ENCODE measurements at regions not wholly inside any gene's neighbourhood (a gene's known extent, or its start where the extent isn't known, plus 50 kb on each side); places are given as distances from the start of the nearest gene placed in this dataset.
"Not testable (repeated sequence)": the region's sequence is repeated elsewhere in the genome, so short reads cannot be mapped to it uniquely, and the experiment has no call there.

GRCh38 chr4:59484944-59485343 lies 1715.2 kb upstream of the ADGRL3 start:
- no peaks in the 10 kb centered on the region for H3K36me3 ChIP-seq (ENCODE audit: control insufficient read depth, insufficient read depth, low read length)
- H3K4me3 ChIP-seq (ENCODE audit: extremely low read depth, insufficient read depth, low read length, poor library complexity, severe bottlenecking): no peak overlapping the region
- WGBS, 2 experiments (ENCODE audit: insufficient coverage in 2 of 2): 80 to 100% methylated on average over 1 of the region's 1 CpG
- no peak overlapping the region for H3K27ac ChIP-seq (ENCODE audit: low read depth, low read length, severe bottlenecking)
- peaks cover 4% of the 10 kb centered on the region for H3K9me3 ChIP-seq (ENCODE audit: control insufficient read depth, low read length)
- no peaks in the 10 kb centered on the region for H3K4me1 ChIP-seq (ENCODE audit: control insufficient read depth, insufficient read depth, low read length, poor library complexity, severe bottlenecking)

DNA sequence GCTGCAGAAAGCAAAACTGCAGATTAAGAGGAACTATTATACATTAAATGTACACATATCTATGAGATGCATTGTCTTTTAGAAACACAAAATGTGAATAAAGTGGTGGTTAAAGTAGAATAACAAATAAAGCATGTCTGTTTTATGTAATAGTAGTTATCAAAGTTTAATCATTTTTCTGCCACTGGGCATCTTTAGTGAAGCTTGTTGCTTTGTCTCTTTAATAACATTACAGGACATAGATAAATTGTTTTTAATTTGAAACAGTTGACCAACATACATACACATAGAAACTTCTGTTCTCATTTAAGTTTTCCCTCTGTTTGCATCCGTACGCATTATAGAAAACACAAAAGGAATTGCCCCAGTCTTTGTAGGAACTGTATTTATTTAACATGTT lies 1700.0 kb upstream of the ADGRL3 start:
- no peaks in the 10 kb centered on the region for H3K9me3 ChIP-seq (ENCODE audit: control insufficient read depth, low read length)
- no CpG with 5 or more reads among the region's 2 CpGs for WGBS, 2 experiments (ENCODE audit: insufficient coverage in 2 of 2)
- no peaks in the 10 kb centered on the region for H3K36me3 ChIP-seq (ENCODE audit: control insufficient read depth, insufficient read depth, low read length)
- no peak overlapping the region for H3K27ac ChIP-seq (ENCODE audit: low read depth, low read length, severe bottlenecking)
- no peak overlapping the region for H3K4me3 ChIP-seq (ENCODE audit: extremely low read depth, insufficient read depth, low read length, poor library complexity, severe bottlenecking)
- no peaks in the 10 kb centered on the region for H3K4me1 ChIP-seq (ENCODE audit: control insufficient read depth, insufficient read depth, low read length, poor library complexity, severe bottlenecking)

DNA sequence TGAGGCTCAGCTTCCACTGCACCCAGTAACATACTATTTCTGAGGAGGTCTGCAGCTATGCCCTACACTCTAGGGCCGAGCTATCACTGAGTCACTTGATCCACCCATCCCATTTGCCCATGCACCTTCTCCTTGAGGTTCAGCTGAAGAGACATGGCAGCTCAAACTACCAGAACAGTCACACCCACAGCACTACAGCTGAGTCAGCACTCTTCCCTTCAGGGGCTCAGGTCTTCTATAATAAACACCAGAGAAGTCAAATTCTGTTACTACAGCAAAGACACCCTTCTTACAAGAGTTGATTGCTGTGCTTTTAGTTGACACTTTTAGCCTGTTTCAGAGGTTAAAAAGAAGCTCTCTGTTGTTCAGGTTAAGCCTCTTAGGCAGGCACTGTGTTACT lies 1696.4 kb upstream of the ADGRL3 start:
- Histone ChIP-seq H3K27ac (ENCODE audit: low read depth, low read length, severe bottlenecking) (no peak overlapping the region), H3K4me1 (ENCODE audit: control insufficient read depth, insufficient read depth, low read length, poor library complexity, severe bottlenecking) (no peaks in the 10 kb centered on the region), H3K9me3 (ENCODE audit: control insufficient read depth, low read length) (no peaks in the 10 kb centered on the region), H3K4me3 (ENCODE audit: extremely low read depth, insufficient read depth, low read length, poor library complexity, severe bottlenecking) (no peak overlapping the region), H3K36me3 (ENCODE audit: control insufficient read depth, insufficient read depth, low read length) (no peaks in the 10 kb centered on the region)
- 75 to 100% methylated on average over 1 of the region's 1 CpG for WGBS, 2 experiments (ENCODE audit: insufficient coverage in 2 of 2)

GRCh38 chr4:59511809-59512208 lies 1688.3 kb upstream of the ADGRL3 start:
- 85 to 90% methylated on average over 4 to 6 of the region's 11 CpGs for WGBS, 2 experiments (ENCODE audit: insufficient coverage in 2 of 2)
- H3K36me3 ChIP-seq (ENCODE audit: control insufficient read depth, insufficient read depth, low read length); H3K4me3 ChIP-seq (ENCODE audit: extremely low read depth, insufficient read depth, low read length, poor library complexity, severe bottlenecking); H3K4me1 ChIP-seq (ENCODE audit: control insufficient read depth, insufficient read depth, low read length, poor library complexity, severe bottlenecking); H3K27ac ChIP-seq (ENCODE audit: low read depth, low read length, severe bottlenecking); H3K9me3 ChIP-seq (ENCODE audit: control insufficient read depth, low read length): not testable (repeated sequence)

DNA sequence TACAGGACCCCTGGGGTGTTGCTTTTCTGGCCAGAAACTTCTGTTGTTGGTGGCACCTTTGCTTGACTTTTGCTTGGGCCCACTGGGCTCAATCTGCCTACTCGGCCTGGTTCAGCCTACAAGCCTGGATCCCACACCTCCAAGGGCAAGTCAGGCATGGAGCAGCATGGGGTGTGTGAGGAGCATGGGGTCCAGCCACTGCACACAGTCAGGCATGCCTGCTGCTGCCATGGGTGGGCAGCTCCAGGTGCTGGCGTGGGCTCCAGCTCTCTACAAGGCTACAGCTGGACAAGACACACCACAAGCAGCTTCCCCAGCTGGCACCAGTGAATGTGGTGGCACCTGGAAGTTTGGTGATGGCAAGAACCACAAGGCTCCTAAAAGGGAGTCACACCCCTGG lies 1683.1 kb upstream of the ADGRL3 start:
- no peaks in the 10 kb centered on the region for H3K4me1 ChIP-seq (ENCODE audit: control insufficient read depth, insufficient read depth, low read length, poor library complexity, severe bottlenecking)
- H3K27ac ChIP-seq (ENCODE audit: low read depth, low read length, severe bottlenecking): no peak overlapping the region
- no peaks in the 10 kb centered on the region for H3K9me3 ChIP-seq (ENCODE audit: control insufficient read depth, low read length)
- 83 to 100% methylated on average over 1 to 2 of the region's 2 CpGs for WGBS, 2 experiments (ENCODE audit: insufficient coverage in 2 of 2)
- no peaks in the 10 kb centered on the region for H3K36me3 ChIP-seq (ENCODE audit: control insufficient read depth, insufficient read depth, low read length)
- H3K4me3 ChIP-seq (ENCODE audit: extremely low read depth, insufficient read depth, low read length, poor library complexity, severe bottlenecking): no peak overlapping the region

DNA sequence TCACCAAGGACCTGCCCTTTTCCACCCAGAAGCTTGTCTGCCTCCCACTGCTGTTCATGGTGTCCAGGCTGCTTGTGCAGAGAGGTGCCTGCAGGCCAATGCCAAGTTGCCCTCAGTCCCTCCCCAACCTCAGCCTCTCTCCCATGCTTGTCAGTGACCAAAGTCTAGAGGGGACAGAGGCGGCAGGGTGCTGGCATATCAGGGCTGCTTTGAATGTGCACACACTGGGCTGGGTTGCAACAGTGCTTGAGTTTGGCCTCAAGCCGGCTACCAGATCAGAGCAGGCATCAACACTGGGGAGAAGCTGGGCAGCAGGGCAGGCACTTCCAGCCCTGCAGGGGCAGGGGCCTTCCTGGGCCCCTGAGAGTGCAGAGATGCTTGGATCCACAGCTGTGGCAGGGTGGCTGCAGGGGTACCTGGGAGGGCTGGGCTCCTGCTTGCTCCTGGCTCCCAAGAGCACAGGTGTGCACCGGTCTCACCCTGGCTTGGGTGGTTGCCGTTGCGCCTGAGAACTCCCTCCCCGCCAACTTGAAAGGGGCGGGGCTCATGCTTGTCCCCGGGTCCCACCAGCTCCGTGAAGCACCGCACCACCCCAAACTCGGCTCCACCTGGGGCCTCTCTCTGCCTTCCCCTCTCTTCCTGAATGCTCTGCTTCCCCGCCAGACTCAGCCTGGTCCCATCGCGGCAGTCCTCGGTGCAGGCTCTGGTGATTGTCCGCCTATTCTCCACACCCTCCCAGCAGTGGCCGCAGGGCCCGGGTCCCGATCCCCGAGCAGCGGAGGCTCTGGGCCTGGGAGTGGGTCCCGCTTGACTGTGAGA lies 1681.9 kb upstream of the ADGRL3 start:
- Histone ChIP-seq H3K36me3 (ENCODE audit: control insufficient read depth, insufficient read depth, low read length) (no peaks in the 10 kb centered on the region), H3K27ac (ENCODE audit: low read depth, low read length, severe bottlenecking) (no peak overlapping the region), H3K9me3 (ENCODE audit: control insufficient read depth, low read length) (no peaks in the 10 kb centered on the region), H3K4me1 (ENCODE audit: control insufficient read depth, insufficient read depth, low read length, poor library complexity, severe bottlenecking) (no peaks in the 10 kb centered on the region), H3K4me3 (ENCODE audit: extremely low read depth, insufficient read depth, low read length, poor library complexity, severe bottlenecking) (no peak overlapping the region)
- 85 to 87% methylated on average over 9 to 15 of the region's 22 CpGs for WGBS, 2 experiments (ENCODE audit: insufficient coverage in 2 of 2)

GRCh38 chr4:59525885-59526284 lies 1674.2 kb upstream of the ADGRL3 start:
- no peak overlapping the region for H3K27ac ChIP-seq (ENCODE audit: low read depth, low read length, severe bottlenecking)
- no peak overlapping the region for H3K4me3 ChIP-seq (ENCODE audit: extremely low read depth, insufficient read depth, low read length, poor library complexity, severe bottlenecking)
- H3K36me3 ChIP-seq (ENCODE audit: control insufficient read depth, insufficient read depth, low read length): no peaks in the 10 kb centered on the region
- no peaks in the 10 kb centered on the region for H3K4me1 ChIP-seq (ENCODE audit: control insufficient read depth, insufficient read depth, low read length, poor library complexity, severe bottlenecking)
- no peaks in the 10 kb centered on the region for H3K9me3 ChIP-seq (ENCODE audit: control insufficient read depth, low read length)

GRCh38 chr4:59535541-59535940 lies 1664.6 kb upstream of the ADGRL3 start:
- WGBS, 2 experiments (ENCODE audit: insufficient coverage in 2 of 2): no CpG with 5 or more reads among the region's 1 CpG
- Histone ChIP-seq H3K36me3 (ENCODE audit: control insufficient read depth, insufficient read depth, low read length) (no peaks in the 10 kb centered on the region), H3K4me3 (ENCODE audit: extremely low read depth, insufficient read depth, low read length, poor library complexity, severe bottlenecking) (no peak overlapping the region), H3K9me3 (ENCODE audit: control insufficient read depth, low read length) (no peaks in the 10 kb centered on the region), H3K27ac (ENCODE audit: low read depth, low read length, severe bottlenecking) (no peak overlapping the region), H3K4me1 (ENCODE audit: control insufficient read depth, insufficient read depth, low read length, poor library complexity, severe bottlenecking) (peaks cover 4% of the 10 kb centered on the region)

- H3K36me3 ChIP-seq (ENCODE audit: control insufficient read depth, insufficient read depth, low read length): no peaks in the 10 kb centered on the region
- H3K9me3 ChIP-seq (ENCODE audit: control insufficient read depth, low read length): no peaks in the 10 kb centered on the region
- H3K4me3 ChIP-seq (ENCODE audit: extremely low read depth, insufficient read depth, low read length, poor library complexity, severe bottlenecking): no peak overlapping the region
- H3K27ac ChIP-seq (ENCODE audit: low read depth, low read length, severe bottlenecking): no peak overlapping the region
- H3K4me1 ChIP-seq (ENCODE audit: control insufficient read depth, insufficient read depth, low read length, poor library complexity, severe bottlenecking): peaks cover 4% of the 10 kb centered on the region
- 84 to 100% methylated on average over 2 to 3 of the region's 3 CpGs for WGBS, 2 experiments (ENCODE audit: insufficient coverage in 2 of 2)
These were observed 1663.7 kb upstream of the ADGRL3 start for GRCh38 chr4:59536428-59536827.

DNA sequence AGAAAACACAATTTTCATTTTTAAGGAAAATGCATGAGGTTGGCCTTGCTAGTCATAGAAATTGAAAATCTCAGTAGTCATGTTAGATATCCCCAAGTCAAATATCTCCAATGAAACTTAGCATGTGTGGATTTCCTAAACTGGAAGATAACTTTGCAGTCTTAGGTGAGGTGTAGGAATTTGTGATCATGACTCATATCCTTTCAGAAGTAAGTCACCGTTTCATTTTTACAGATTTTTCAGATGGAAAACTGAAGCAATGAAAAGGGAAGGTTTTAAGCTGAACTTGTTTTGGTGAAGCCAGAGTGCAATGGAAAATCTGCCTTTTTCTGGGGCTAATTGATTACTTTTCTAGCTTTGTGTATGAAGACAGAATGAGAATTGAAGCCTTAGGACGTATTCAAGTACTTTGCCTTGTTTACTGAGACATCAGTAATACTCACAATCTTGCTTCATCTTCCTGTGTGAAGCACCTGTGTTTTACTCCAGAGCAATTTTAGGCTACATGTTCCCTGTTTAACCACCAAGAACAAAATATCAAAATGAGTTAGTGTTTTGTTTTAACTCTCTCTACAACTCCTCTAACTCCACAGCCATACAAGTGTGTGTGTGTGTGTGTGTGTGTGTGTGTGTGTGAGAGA lies 1662.8 kb upstream of the ADGRL3 start:
- H3K4me3 ChIP-seq (ENCODE audit: extremely low read depth, insufficient read depth, low read length, poor library complexity, severe bottlenecking): no peak overlapping the region
- 80 to 100% methylated on average over 1 of the region's 2 CpGs for WGBS, 2 experiments (ENCODE audit: insufficient coverage in 2 of 2)
- peaks cover 4% of the 10 kb centered on the region for H3K4me1 ChIP-seq (ENCODE audit: control insufficient read depth, insufficient read depth, low read length, poor library complexity, severe bottlenecking)
- no peaks in the 10 kb centered on the region for H3K9me3 ChIP-seq (ENCODE audit: control insufficient read depth, low read length)
- H3K36me3 ChIP-seq (ENCODE audit: control insufficient read depth, insufficient read depth, low read length): no peaks in the 10 kb centered on the region
- H3K27ac ChIP-seq (ENCODE audit: low read depth, low read length, severe bottlenecking): no peak overlapping the region

- Histone ChIP-seq H3K4me1 (ENCODE audit: control insufficient read depth, insufficient read depth, low read length, poor library complexity, severe bottlenecking) (peaks cover 4% of the 10 kb centered on the region), H3K27ac (ENCODE audit: low read depth, low read length, severe bottlenecking) (no peak overlapping the region), H3K36me3 (ENCODE audit: control insufficient read depth, insufficient read depth, low read length) (no peaks in the 10 kb centered on the region), H3K4me3 (ENCODE audit: extremely low read depth, insufficient read depth, low read length, poor library complexity, severe bottlenecking) (no peak overlapping the region), H3K9me3 (ENCODE audit: control insufficient read depth, low read length) (no peaks in the 10 kb centered on the region)
- WGBS, 2 experiments (ENCODE audit: insufficient coverage in 2 of 2): 88 to 94% methylated on average over 3 of the region's 4 CpGs
These were observed 1660.7 kb upstream of the ADGRL3 start for GRCh38 chr4:59539401-59539800.

Data from mesodermal cell (in vitro differentiated cells).